HG03159 (cell line): ENCODE measurements at regions not wholly inside any gene's neighbourhood (a gene's known extent, or its start where the extent isn't known, plus 50 kb on each side); places are given as distances from the start of the nearest gene placed in this dataset.
"Not testable (repeated sequence)": the region's sequence is repeated elsewhere in the genome, so short reads cannot be mapped to it uniquely, and the experiment has no call there.

Experiments used
- ATAC-seq: cut with Tn5 transposase; IDR thresholded peaks from one replicate; pipeline ENCODE4 v1.9.1; 2021; ENCODE audit warnings: mild to moderate bottlenecking, moderate library complexity; ENCODE audit not compliant: unreplicated experiment

DNA sequence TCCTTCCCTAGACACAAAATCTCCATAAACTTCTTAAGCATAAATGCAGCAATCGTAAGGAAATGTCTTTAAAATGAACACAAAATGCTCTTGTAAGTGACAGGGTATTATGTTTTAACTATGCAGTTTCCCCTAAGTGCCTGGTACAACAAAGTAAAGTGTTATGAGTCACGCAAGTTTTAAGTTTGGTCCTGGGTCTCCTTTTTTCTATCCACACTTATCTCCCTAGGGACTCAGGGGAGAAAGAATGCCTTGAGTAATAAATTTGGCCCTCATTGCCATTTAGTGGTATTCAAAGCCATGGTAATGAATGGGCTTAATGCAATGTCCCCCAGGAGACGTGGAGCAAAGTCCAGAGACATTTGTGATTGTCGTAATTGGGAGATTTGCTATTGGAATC, 149.1 kb downstream of the MAGEB17 start:
- no peak for ATAC-seq

DNA sequence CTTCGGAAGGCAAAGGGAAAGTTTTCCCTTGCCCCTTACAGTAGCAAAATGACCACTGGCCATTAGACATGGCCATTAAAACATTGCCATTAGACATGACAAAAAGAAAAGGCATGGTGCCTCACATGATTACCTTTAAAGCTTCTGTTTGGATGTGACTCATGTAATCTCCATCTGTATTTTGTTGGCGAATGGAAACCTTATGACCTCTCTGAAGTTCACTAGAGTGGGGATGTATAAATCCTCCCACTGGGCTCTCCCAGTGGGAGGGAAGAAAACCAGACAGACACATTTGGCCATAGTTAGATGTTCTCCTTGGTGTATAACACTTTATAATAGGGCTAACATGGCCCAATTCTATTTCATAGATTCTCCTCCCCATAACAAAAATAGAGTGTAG, 152.6 kb downstream of the MAGEB17 start:
- no peak for ATAC-seq

GRCh38 chrX:16320765-16321355, 153.6 kb downstream of the MAGEB17 start:
- ATAC-seq, result no peak

- no peak for ATAC-seq
Measured at GRCh38 chrX:16333453-16333852, 166.2 kb downstream of the MAGEB17 start.

DNA sequence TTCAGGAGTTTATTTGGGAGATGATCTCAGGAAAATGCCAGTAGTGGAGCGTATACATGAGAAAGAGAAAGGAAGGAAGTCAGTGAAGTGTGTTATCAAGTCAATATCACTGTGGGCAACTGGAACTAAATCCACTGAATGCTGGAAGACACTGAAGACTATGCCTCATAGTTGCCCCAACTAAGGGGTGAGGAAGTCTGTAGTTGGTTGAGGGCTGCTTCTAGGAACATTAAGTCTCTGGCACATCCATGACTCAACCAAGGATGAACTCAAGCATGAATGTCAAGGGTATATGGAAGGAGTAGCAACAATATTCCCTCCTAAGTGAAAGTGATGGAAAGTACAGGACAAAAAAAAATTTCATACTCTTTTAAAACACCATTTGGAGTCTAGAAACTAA, 167.9 kb downstream of the MAGEB17 start:
- ATAC-seq, result no peak

DNA sequence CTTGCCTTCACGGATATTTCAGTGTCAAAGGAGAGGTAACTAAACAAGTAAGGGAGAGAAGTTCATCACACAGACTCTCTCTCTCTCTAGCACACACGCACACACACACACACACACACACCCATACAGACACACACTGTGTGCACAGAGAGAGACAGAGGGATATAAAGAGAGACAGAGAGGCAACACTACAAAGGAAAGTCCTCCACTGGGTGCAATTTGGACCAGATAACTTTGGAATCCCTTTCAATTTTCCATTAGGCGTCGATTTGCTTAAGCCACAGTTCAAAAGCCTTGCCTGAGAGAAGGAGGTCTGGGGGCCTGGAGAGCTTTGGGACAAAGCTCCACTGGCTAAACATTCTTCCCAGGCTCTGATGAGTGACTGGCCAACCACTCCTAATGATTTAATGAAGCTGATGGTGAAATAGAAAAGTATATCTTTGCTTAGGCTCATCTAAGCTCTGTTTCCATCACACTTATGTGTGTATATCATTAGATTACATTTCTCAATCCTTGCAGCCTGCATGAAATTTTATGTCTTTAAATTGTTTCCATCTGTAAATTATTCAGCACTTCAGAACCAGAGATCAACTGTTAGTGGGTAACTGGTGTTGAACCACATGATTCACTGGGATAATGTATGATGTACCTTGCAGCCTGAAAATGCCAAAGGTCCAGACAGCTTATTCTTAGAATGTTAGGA, 180.8 kb downstream of the MAGEB17 start:
- no peak for ATAC-seq

DNA sequence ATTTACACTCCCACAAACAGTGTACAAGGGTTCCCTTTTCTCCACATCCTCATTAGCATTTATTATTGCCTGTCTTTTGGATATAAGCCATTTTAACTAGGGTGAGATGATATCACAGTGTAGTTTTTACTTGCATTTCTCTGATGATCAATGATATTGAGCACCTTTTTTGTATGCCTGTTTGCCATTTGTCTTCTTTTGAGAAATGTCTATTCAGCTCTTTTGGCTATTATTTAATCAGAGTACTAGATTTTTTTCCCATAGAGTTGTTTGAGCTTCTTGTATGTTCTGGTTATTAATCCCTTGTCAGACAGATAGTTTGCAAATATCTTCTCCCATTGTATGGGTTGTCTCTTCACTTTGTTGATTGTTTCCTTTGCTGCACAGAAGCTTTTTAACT, 190.6 kb downstream of the MAGEB17 start:
- no peak for ATAC-seq

DNA sequence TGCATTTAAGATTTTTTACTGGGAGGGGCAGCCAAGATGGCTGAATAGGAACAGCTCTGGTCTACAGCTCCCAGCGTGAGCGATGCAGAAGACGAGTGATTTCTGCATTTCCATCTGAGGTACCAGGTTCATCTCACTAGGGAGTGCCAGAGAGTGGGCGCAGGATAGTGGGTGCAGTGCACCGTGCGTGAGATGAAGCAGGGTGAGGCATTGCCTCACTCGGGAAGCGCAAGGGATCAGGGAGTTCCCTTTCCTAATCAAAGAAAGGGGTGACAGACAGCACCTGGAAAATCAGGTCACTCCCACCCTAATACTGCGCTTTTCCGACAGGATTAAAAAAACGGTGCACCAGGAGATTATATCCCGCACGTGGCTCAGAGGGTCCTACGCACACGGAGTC, 192.8 kb downstream of the MAGEB17 start:
- ATAC-seq, result not testable (repeated sequence)

GRCh38 chrX:16368696-16369095, 201.4 kb downstream of the MAGEB17 start:
- no peak for ATAC-seq

DNA sequence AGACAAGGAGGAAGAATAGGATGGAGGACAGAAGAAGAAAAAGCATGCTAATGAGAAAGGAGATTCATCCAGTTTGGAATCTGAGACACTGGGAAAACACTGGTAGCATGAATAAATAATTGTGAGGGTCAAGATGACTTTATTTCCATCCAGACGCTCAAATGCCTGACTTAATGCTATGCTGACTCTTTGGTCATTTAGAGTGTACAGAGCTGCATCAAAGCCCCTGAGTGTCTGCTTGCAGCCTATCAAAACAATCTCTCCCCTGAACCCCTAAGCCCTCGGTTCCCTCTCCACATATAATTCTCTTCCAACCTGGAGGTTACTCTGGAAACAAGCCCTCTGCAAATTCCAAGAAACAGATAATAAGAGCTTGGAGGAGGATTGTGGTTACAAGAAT, 208.8 kb downstream of the MAGEB17 start:
- no peak for ATAC-seq

DNA sequence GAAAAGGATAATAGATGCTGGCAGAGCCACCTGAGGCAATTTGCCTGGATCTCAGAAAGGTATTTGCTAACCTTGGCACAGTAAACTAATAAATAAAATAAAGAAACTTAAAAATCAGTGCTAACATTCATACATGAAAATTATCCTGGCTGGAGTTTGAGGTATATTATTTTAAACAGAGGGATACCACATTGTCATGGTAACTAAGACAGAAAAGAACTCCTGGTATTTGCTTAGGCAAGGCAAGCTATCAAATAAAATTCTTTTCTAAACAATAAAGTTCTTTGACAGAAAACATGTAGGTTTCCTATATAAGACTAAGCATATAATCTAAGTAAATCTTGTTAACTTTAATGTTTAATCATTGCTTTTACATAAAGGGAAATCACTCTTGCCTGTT, 218.8 kb downstream of the MAGEB17 start:
- no peak for ATAC-seq

GRCh38 chrX:16392597-16392996, 225.3 kb downstream of the MAGEB17 start:
- ATAC-seq, result no peak

GRCh38 chrX:16394290-16394689, 227.0 kb downstream of the MAGEB17 start:
- ATAC-seq, result no peak

- no peak for ATAC-seq
Measured at GRCh38 chrX:16403808-16404207, 236.5 kb downstream of the MAGEB17 start.

DNA sequence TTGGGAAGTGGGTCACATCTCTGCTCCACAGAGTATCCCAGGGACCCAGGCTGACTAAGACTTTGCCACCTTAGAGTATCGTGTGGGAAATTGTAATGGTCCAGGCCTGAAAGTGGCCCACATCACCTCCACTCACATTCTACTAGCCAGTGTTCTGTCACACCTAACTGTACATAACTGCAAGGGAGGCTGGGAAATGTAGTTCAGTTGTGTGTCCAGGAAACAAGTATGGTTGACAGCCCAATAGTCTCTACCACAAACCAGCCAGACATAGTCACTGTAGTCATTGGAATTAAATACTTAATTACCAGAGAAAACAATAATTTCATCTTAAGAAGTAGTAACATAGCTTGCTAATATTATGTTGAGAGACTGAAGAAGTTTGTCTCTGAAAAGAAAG, 233.4 kb upstream of the S100G start:
- no peak for ATAC-seq

DNA sequence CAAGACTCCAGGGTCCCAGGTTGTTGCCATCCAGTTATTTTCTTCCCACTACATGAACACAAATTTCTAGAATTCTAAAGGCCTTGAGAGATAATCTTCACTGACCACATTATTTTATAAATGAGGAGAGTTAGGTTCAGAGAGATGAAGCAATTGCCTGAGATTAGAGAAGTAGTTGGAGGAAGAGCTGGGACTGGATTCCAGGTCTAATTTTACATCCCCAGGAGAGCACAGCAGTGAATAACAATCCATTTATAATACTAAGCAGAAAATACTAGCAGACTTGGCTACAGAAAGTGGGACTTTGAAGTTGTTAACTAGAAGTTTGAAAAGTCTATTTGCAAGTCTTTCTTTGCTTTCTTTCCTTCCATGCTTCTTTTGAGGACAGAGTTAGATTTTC, 231.3 kb upstream of the S100G start:
- no peak for ATAC-seq

GRCh38 chrX:16427668-16428067, 222.3 kb upstream of the S100G start:
- ATAC-seq, result no peak

GRCh38 chrX:16429406-16429805, 220.6 kb upstream of the S100G start:
- ATAC-seq, result no peak

GRCh38 chrX:16431266-16431665, 218.7 kb upstream of the S100G start:
- ATAC-seq, result no peak

DNA sequence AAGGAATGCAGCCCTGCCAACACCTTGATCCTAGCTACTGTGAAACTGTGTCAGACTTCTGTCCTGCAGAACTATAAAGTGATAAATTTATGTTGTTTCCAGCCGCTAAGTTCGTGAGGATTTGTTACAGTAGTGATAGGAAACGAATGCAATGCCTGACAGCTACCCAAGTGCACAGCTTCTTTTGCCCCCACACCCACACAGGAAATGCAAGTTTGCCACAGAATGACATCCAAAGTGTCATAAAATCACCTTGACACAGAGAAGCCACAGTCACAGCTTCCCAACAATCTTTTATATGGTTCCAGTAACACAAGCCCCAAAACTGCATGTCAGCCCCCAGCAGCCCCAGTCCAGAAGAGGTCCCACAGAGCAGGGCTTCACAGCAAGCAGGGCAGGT, 216.9 kb upstream of the S100G start:
- ATAC-seq, result no peak

- no peak for ATAC-seq
Measured at GRCh38 chrX:16435399-16435986, 214.5 kb upstream of the S100G start.

DNA sequence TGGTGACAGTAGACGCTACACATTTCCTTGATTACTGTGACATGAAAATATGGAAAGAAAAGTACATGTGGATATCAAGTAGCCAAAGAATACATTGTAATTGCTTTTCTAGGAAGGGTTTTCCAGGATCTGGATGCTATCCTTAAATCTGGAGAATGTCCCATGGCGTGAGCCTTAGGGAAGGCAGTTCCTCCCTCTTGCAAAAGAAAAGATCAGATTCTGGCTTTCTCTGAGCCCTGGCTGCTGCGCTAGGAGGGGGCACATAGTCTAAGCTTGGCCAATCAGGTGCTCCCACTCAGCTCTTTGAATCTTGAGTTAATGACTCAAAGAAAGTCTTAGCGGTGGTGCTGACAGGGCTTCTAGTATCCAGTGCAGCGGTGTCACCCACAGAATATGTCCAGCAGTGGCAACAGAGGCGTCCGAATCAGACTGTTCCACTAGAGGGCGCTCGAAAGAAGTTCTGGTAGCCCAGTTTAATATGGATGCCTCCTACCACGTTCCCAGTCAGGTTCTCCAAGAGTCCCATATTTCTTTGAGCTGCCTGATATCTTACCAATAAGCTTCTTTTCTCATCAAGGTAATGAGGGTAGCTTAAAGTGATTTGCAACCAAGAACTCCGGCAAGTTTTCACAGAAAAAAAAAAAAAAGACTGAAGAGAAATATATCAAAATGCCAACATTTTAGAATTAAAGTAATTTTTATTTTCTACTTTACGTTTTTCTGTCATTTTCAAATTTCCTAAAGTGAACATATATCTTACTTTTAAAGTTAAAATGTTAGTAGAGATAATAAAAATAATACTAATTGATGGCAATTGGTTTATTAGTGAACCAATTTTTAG, 213.4 kb upstream of the S100G start:
- ATAC-seq, result peak; percentile 81
